GM18508 (cell line): ENCODE measurements at regions not wholly inside any gene's neighbourhood (a gene's known extent, or its start where the extent isn't known, plus 50 kb on each side); places are given as distances from the start of the nearest gene placed in this dataset.

Experiments
- ATAC-seq: cut with Tn5 transposase; IDR thresholded peaks from one replicate; pipeline ENCODE4 v1.9.1; 2021; ENCODE audit warnings: moderate number of reproducible peaks; ENCODE audit not compliant: insufficient read depth, unreplicated experiment

DNA sequence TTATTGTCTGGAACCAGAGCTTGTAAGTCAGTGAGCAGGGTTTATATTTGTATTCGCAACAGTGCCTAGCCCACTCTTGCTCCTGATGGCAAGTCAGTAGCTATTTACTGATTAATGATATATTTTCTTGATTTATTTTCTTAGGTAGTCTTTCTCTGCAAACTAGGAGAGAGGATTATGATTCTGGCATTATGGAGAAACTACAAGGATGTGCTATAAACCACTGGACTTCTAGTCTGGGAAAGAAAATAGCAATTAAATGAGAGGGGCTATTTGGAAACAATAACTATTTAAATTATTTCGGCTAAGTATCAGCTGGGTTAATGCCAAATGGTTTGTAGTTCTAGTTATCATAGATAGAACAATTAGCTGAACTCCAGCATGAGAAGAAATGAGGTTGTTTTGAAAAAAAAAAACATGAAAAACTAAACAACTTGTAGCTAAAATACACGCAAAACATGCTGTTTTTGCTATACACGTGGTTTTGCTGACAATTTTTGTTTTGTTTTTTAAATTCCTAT is 304.9 kb upstream of the TCF21 start:
- ATAC-seq, result no peak

DNA sequence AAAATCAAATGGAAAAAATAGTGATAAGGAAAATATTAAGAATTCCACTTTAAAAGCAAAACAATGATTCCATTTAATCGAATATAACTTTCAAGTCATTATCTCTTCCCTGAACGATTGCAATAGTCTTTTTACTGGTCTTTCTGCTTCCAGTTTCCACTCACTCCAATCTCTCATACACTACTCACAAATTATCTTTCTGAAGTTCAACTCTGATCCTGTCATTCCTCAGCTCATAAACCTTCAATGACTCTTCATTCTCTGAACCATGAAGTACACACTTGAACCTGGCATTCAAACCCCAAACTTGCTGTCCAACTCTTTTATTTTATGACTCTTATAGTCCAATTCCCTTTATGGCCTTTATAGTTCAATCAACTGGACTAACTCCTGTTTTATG is 304.1 kb upstream of the TCF21 start:
- no peak for ATAC-seq

GRCh38 chr6:133585978-133586377 is 302.9 kb upstream of the TCF21 start:
- no peak for ATAC-seq

- no peak for ATAC-seq
Observed at GRCh38 chr6:133587546-133588160, 301.3 kb upstream of the TCF21 start.

- no peak for ATAC-seq
Observed at GRCh38 chr6:133590196-133590595, 298.7 kb upstream of the TCF21 start.

DNA sequence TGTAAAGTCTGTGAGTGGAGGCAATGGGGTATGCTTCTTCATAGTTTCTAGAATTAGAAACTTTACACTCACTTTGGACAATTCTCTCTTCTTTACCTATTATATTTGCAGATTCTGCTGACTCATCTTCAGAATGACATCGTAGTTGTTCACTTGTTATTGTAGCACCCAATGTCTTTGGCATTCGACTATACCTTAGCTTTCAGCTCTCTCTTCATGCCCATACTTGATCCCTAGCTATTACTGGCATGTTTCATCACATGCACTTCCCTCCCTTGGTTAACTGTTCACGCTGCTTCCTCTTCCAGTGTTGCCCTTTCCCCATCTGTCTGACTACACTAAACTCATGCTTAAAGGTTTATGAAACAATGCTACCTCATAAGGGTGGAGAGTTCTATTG is 298.1 kb upstream of the TCF21 start:
- no peak for ATAC-seq

- ATAC-seq, result no peak
Observed at GRCh38 chr6:133591275-133591674, 297.6 kb upstream of the TCF21 start.

GRCh38 chr6:133594652-133595110 is 294.2 kb upstream of the TCF21 start:
- ATAC-seq, result no peak

DNA sequence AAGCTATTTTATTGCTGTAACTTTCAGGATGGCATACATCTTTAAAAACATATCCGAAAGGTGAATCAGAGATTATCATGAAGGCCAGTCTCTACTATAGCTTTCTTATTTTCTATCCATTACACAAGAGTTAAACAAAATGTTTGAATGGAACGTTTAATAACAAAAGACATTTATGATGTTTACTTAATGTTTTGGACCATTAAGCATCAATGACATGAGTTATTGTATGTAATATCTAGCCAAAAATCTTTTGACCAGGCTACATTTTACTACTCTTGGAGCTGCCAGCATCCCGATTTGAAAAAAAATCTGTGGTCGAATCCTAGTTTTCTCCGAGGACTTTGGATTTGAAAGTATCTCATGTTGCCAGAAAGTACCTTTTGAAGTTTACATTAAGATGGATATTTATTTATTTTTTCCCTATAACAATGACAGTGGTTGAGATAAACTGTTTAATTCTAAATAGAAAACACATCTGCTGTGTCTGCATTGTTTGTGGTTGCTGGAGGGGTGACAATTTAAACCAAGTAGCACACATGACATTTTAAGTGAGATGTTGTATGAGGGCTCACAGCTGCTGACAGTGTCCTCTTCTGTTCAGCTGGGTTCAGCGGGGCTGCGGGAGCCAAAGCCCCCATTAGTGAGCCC is 293.7 kb upstream of the TCF21 start:
- no peak for ATAC-seq

- no peak for ATAC-seq
Observed at GRCh38 chr6:133606852-133607251, 282.1 kb upstream of the TCF21 start.

DNA sequence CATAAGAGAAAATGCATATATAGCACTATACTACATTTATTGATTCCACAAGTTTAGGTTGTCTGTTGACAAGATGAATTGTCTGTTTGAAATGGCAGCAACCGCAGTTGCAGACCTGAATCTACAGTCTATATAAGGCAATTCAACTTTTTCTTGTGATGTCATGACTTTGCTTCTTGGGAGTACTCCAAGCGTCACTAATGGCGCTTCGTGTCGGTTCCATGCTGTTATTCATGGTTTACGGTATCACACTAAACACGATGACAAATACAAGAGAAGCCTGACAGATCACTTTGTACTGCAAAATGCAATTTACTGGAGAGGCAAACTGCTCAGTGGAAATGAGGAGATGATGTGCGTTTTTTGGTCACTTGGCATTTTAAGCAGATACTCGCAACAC is 280.3 kb upstream of the TCF21 start:
- no peak for ATAC-seq

GRCh38 chr6:133609415-133610226 is 279.3 kb upstream of the TCF21 start:
- no peak for ATAC-seq

- ATAC-seq, result no peak
Observed at GRCh38 chr6:133610227-133610840, 278.6 kb upstream of the TCF21 start.

- no peak for ATAC-seq
Observed at GRCh38 chr6:133610971-133611370, 277.9 kb upstream of the TCF21 start.

DNA sequence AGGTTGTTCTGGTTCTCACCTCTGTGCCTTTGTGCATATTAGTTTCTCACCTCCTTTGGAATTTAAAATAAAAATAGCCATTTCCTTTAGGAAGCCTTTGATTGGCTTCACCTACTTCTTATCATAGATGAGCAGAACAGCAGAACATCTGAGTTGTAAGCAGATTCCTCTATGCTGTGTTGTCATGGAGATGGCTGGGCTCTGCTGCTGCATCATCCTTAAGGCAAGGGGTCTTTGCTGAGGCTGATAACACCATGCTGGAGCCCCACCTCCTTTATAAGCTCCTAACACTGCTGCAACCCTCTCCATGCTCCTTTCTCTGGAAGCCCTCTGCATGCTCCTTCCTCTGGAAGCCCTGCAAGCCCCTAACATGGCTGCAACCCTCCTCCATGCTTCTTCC is 276.5 kb upstream of the TCF21 start:
- ATAC-seq, result no peak

GRCh38 chr6:133613211-133613610 is 275.7 kb upstream of the TCF21 start:
- ATAC-seq, result no peak

DNA sequence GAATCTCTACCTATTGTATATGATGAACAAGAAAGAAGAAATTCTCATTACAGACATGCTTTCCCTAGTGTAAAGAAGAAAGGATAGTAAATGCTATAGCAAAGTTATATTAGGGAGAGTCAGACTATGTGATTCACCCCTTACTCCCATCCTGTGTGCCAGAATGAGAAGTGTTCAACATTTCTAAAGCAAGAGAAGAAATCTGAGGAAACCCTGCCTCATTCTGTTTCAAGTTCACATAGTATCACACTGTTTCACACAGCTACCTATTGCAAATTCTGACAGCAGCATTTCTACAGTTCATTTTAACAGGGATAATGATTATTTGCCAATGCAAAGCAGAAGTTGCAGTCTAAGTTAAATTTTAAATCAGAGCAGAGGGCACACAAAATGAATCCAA is 267.2 kb upstream of the TCF21 start:
- ATAC-seq, result no peak

DNA sequence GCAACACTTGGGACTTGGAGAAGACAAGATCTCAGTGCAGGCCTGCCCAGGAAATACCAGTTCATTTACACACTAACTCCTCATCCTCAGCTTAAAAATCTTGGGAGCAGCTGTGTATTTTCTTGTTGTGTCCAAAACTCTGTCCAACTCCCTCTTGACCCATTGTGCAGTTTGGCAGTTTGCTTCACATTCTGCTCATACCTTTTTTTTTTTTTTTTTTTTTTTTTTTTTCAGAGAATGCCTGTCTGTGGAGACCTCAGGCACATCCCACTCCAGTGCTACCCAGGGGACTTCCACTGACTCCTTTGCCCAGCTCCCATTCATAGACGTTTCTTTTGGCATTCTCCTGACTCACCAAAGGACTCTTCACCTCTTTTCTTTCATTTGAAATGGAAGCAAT is 265.8 kb upstream of the TCF21 start:
- no peak for ATAC-seq

DNA sequence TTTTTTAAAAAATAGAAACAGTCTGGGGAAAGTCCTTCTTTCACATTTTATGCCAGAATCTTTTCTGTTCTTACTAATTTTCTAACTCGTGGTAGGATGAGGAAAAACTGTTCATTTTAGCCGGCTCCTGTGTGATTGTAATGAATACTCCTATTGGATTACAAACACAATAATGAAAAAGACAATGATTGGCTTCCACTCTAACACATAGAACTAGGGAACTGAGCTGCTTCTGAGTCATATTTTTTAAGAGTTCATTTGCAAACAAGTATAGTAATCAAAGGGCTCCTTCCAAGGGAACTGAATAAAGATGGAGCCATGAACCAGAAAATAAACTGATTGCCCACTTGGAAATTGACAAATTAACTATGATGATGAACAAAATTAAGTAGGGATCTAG is 265.3 kb upstream of the TCF21 start:
- ATAC-seq, result no peak

DNA sequence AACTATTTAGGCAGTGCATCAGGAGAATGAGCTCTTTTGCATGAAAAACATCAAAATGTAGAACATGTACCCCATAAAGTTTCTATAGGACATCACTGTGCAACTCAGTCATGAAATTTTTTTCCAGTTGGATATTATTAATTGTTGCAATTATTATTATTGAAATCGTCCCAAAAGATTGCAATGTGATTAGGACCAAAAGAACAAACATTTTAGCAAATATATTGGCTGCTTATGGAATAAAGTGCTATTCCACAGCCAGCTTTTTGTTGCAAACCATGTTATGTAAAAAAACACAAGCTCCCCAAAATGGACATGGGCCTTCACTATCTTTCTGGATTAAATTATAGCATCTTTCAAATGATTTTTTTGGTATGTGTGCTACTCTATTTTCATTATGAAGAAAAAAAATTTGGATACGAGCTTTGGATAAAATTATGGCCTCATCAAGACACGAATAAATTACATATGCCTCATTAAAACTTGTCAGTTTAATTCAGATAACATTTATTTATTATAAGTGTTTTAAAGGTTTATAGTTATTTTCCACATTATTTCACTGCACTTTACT is 262.7 kb upstream of the TCF21 start:
- no peak for ATAC-seq
